H1 (cell line): ENCODE measurements at regions not wholly inside any gene's neighbourhood (a gene's known extent, or its start where the extent isn't known, plus 50 kb on each side); places are given as distances from the start of the nearest gene placed in this dataset.

Experiments used
- CTCF ChIA-PET: fragments of 300-600 bp; sonication (Branson Sonifier 250); formaldehyde crosslinking; loops from one replicate; lab custom pipeline; 2021; ENCODE audit not compliant: partially characterized antibody; lab: Charles Lee
- POLR2A ChIA-PET: fragments of 300-600 bp; sonication (Branson Sonifier 250); formaldehyde crosslinking; loops from one replicate; lab custom pipeline; 2021; ENCODE audit warnings: inconsistent platforms; ENCODE audit not compliant: partially characterized antibody; lab: Charles Lee
- DNase-seq, 2 experiments: peaks; one replicate each; pipeline versions ENCODE4 v3.0.0 to v3.0.0-alpha.2; 2010 to 2022; ENCODE audit warnings: low spot score in 2 of 2, low read depth in 1 of 2, mixed read lengths in 1 of 2
- FAIRE-seq: peaks from 2 replicates; lab custom pipeline; 2011; peaks lifted over from hg19 to GRCh38; lab: Jason Lieb, UNC
- H2AFZ ChIP-seq: 2 replicates; pipeline ENCODE4 v1.8.1; 2012; ENCODE audit warnings: low read length, inconsistent platforms
- H2AK5ac ChIP-seq: 2 replicates; pipeline ENCODE4 v1.6.1; 2013; ENCODE audit warnings: low read depth, low read length
- H2BK120ac ChIP-seq: replicated peaks from 2 replicates; pipeline ENCODE3; 2013; ENCODE audit warnings: low read depth, low read length, inconsistent platforms
- H2BK12ac ChIP-seq: 2 replicates; pipeline ENCODE4 v1.6.1; 2013; ENCODE audit warnings: low read depth, low read length
- H2BK15ac ChIP-seq: 2 replicates; pipeline ENCODE4 v1.6.1; 2013; ENCODE audit warnings: low read length
- H2BK20ac ChIP-seq: 2 replicates; pipeline ENCODE4 v1.6.1; 2013; ENCODE audit warnings: low read length
- H2BK5ac ChIP-seq: 2 replicates; pipeline ENCODE4 v1.6.1; 2013; ENCODE audit warnings: low read depth, low read length
- H3K14ac ChIP-seq: 2 replicates; pipeline ENCODE4 v1.6.1; 2013; ENCODE audit warnings: inconsistent platforms; ENCODE audit not compliant: insufficient read length
- H3K18ac ChIP-seq: 2 replicates; pipeline ENCODE4 v1.6.1; 2013; ENCODE audit warnings: low read length; ENCODE audit errors: extremely low read depth
- H3K23ac ChIP-seq: 2 replicates; pipeline ENCODE4 v1.6.1; 2013; ENCODE audit warnings: inconsistent platforms; ENCODE audit not compliant: insufficient read length
- H3K23me2 ChIP-seq: 2 replicates; pipeline ENCODE4 v1.6.1; 2013; ENCODE audit warnings: low read depth, low read length
- H3K27ac ChIP-seq: 2 replicates; pipeline ENCODE4 v1.6.1; 2011; ENCODE audit warnings: low read depth, low read length, inconsistent platforms
- H3K27me3 ChIP-seq, 4 experiments: replicated peaks in 1 of 4; 1 replicate in 1 of 4; 2 replicates in 3 of 4; pipeline versions ENCODE4 v1.6.1 to v1.8.1; 2011 to 2013; ENCODE audit warnings: low read length in 3 of 4, mild to moderate bottlenecking in 3 of 4, inconsistent platforms in 2 of 4, mixed read lengths in 2 of 4, moderate library complexity in 1 of 4; ENCODE audit not compliant: control insufficient read depth in 3 of 4, insufficient read depth in 3 of 4; ENCODE audit errors: extremely low read depth in 1 of 4
- H3K36me3 ChIP-seq, 4 experiments: 2 replicates each; pipeline versions ENCODE4 v1.6.1 to v1.8.1; 2011 to 2013; ENCODE audit warnings: mild to moderate bottlenecking in 4 of 4, low read length in 3 of 4, moderate library complexity in 2 of 4, control low read depth in 1 of 4, inconsistent platforms in 1 of 4; ENCODE audit not compliant: insufficient read depth in 4 of 4, control insufficient read depth in 2 of 4
- H3K4ac ChIP-seq: replicated peaks from 2 replicates; pipeline ENCODE3; 2013; ENCODE audit warnings: low read length, low read depth, mixed read lengths, inconsistent platforms; ENCODE audit not compliant: insufficient read length
- H3K4me1 ChIP-seq, 4 experiments: replicated peaks in 1 of 4; 1 replicate in 1 of 4; 2 replicates in 3 of 4; pipeline versions ENCODE4 v1.6.1 to v1.8.1; 2011 to 2013; ENCODE audit warnings: low read length in 3 of 4, inconsistent platforms in 2 of 4, mixed read lengths in 1 of 4; ENCODE audit not compliant: insufficient read depth in 4 of 4, control insufficient read depth in 3 of 4
- H3K4me2 ChIP-seq, 2 experiments: 2 replicates each; pipeline versions ENCODE4 v1.6.1 to v1.8.1; 2011 to 2013; ENCODE audit warnings: low read depth in 2 of 2, low read length in 2 of 2, control low read depth in 1 of 2, inconsistent platforms in 1 of 2, mild to moderate bottlenecking in 1 of 2; ENCODE audit not compliant: insufficient read depth in 1 of 2
- H3K4me3 ChIP-seq, 4 experiments: fragments of 200-600, 300-600 bp in 1 of 4; sonication (generic), shearing (Covaris generic), sonication (Bioruptor Twin) in 1 of 4; 2 replicates each; pipeline versions ENCODE4 v1.5.1 to v1.8.1; 2011 to 2016; ENCODE audit warnings: low read length in 4 of 4, low read depth in 3 of 4, control low read depth in 2 of 4, inconsistent platforms in 2 of 4, mild to moderate bottlenecking in 2 of 4, mixed read lengths in 1 of 4, moderate library complexity in 1 of 4; ENCODE audit not compliant: insufficient read depth in 2 of 4; ENCODE audit errors: extremely low read depth in 1 of 4
- H3K56ac ChIP-seq: replicated peaks from 2 replicates; pipeline ENCODE3; 2013; ENCODE audit warnings: low read depth, mild to moderate bottlenecking, mixed read lengths, low read length, inconsistent platforms; ENCODE audit not compliant: insufficient read length
- H3K79me1 ChIP-seq: 2 replicates; pipeline ENCODE4 v1.6.1; 2013; ENCODE audit warnings: low read depth, low read length, control low read depth
- H3K79me2 ChIP-seq, 2 experiments: 2 replicates each; pipeline versions ENCODE4 v1.6.1 to v1.8.1; 2012 to 2013; ENCODE audit warnings: low read length in 2 of 2, mild to moderate bottlenecking in 2 of 2, inconsistent platforms in 1 of 2; ENCODE audit not compliant: insufficient read depth in 2 of 2, control insufficient read depth in 1 of 2
- H3K9ac ChIP-seq, 4 experiments: replicated peaks in 1 of 4; 1 replicate in 1 of 4; 2 replicates in 3 of 4; pipeline versions ENCODE4 v1.6.1 to v1.8.1; 2011 to 2013; ENCODE audit warnings: low read depth in 3 of 4, low read length in 3 of 4, control low read depth in 2 of 4, mild to moderate bottlenecking in 2 of 4, moderate library complexity in 2 of 4, inconsistent platforms in 1 of 4; ENCODE audit errors: extremely low read depth in 1 of 4
- H3K9me3 ChIP-seq, 2 experiments: 2 replicates each; pipeline versions ENCODE4 v1.6.1 to v1.8.1; 2012 to 2013; ENCODE audit warnings: mild to moderate bottlenecking in 2 of 2, moderate library complexity in 2 of 2, control low read depth in 1 of 2, inconsistent platforms in 1 of 2, low read depth in 1 of 2, low read length in 1 of 2, mixed read lengths in 1 of 2; ENCODE audit not compliant: insufficient read depth in 2 of 2
- H4K20me1 ChIP-seq, 2 experiments: replicated peaks in 1 of 2; 2 replicates each; pipeline versions ENCODE3 to v1.8.1; 2011 to 2013; ENCODE audit warnings: inconsistent platforms in 2 of 2, low read length in 2 of 2, mild to moderate bottlenecking in 1 of 2; ENCODE audit not compliant: insufficient read depth in 2 of 2, control insufficient read depth in 1 of 2
- H4K5ac ChIP-seq: 2 replicates; pipeline ENCODE4 v1.6.1; 2013; ENCODE audit warnings: low read length, low read depth, mixed read lengths, inconsistent platforms; ENCODE audit not compliant: insufficient read length
- H4K8ac ChIP-seq: 2 replicates; pipeline ENCODE4 v1.8.0; 2013; ENCODE audit warnings: mild to moderate bottlenecking, moderate library complexity, low read length, inconsistent platforms; ENCODE audit not compliant: insufficient read depth; ENCODE audit errors: extremely low read depth
- H4K91ac ChIP-seq: replicated peaks from 2 replicates; pipeline ENCODE3; 2013; ENCODE audit warnings: low read length, mixed read lengths, inconsistent platforms; ENCODE audit not compliant: insufficient read length
- POLR2AphosphoS5 ChIP-seq: IDR thresholded peaks from 2 replicates; pipeline ENCODE4 v1.6.1; 2011; ENCODE audit warnings: low read depth, low read length
- WGBS, 2 experiments: shearing (Covaris generic) in 1 of 2; methylation state at CpG; one replicate each; pipeline versions ENCODE4 v1.1.6 to v1.1.7; 2013 to 2015; ENCODE audit warnings: low lambda C conversion rate in 2 of 2, mixed read lengths in 2 of 2, inconsistent platforms in 1 of 2, low coverage in 1 of 2, missing lambda C conversion rate in 1 of 2; ENCODE audit not compliant: insufficient replicate concordance in 2 of 2, insufficient coverage in 1 of 2, insufficient read length in 1 of 2; ENCODE audit errors: extremely low coverage in 1 of 2, missing lambda C conversion rate in 1 of 2; 5-methylcytosine and 5-hydroxymethylcytosine counted together

GRCh38 chr15:34656005-34656796 lies 72.8 kb upstream of the GOLGA8B start:
- H3K23me2 ChIP-seq: 0 out of 2 replicates have a peak, but pooled peaks cover 3% of the 10 kb centered on the region
- ChIA-PET POLR2A (no interaction called here), CTCF (interaction anchor here (1.0 kb wide), 1 partner anchor 10 kb away, joined by 3 read pairs; no protein-coding TSS in a partner anchor)
- H4K91ac ChIP-seq: no peak overlapping the region
- no peak overlapping the region for H2AFZ ChIP-seq
- no peak overlapping the region for H4K5ac ChIP-seq
- H3K79me1 ChIP-seq: no peaks in the 10 kb centered on the region
- H4K20me1 ChIP-seq: no peaks in the 10 kb centered on the region
- no peak overlapping the region for H3K27ac ChIP-seq
- no peak overlapping the region for H2BK5ac ChIP-seq
- no peak overlapping the region for H3K56ac ChIP-seq
- no peaks in the 10 kb centered on the region for H3K27me3 ChIP-seq
- no peak overlapping the region for H2AK5ac ChIP-seq
- H3K4ac ChIP-seq: no peak overlapping the region
- FAIRE-seq (no peak), DNase-seq (no peak)
- H3K4me2 ChIP-seq: no peak overlapping the region
- no peaks in the 10 kb centered on the region for H3K79me2 ChIP-seq
- H4K8ac ChIP-seq: no peak overlapping the region
- H3K36me3 ChIP-seq: no peaks in the 10 kb centered on the region
- H2BK120ac ChIP-seq: no peak overlapping the region
- no peak overlapping the region for H3K4me3 ChIP-seq
- H2BK12ac ChIP-seq: no peak overlapping the region
- H3K9me3 ChIP-seq: no peaks in the 10 kb centered on the region; a peak in 1 of 4 replicates
- no peak overlapping the region for H2BK15ac ChIP-seq
- no peak overlapping the region for H2BK20ac ChIP-seq
- 86 to 100% methylated on average over 1 to 6 of the region's 6 CpGs for WGBS, 2 experiments
- peak overlapping the region in 1 of 4 experiments; percentile 8; a peak in 1 of 7 replicates for H3K9ac ChIP-seq
- no peak overlapping the region for H3K23ac ChIP-seq
- H3K18ac ChIP-seq: no peak overlapping the region
- H3K14ac ChIP-seq: no peak overlapping the region
- H3K4me1 ChIP-seq: peaks cover 0 to 7% (median 2%) of the 10 kb centered on the region in 4 experiments; a peak in 3 of 7 replicates
- TF ChIP-seq POLR2AphosphoS5: no peak
